ENCODE measurements at regions not wholly inside any gene's neighbourhood (a gene's known extent, or its start where the extent isn't known, plus 50 kb on each side); places are given as distances from the start of the nearest gene placed in this dataset.

GRCh38 chr18:67818432-67818831 is 301.9 kb upstream of the DSEL start:
- no peak for DNase-seq (ENCODE audit: low spot score)
- TF ChIP-seq CTCF (IDR thresholded peaks at IDR 0.05; ENCODE audit: extremely low read depth, missing control alignments) = no peak

GRCh38 chr18:67815280-67815679 is 298.8 kb upstream of the DSEL start:
- no peak for DNase-seq (ENCODE audit: low spot score)
- no peak for TF ChIP-seq CTCF (IDR thresholded peaks at IDR 0.05; ENCODE audit: extremely low read depth, missing control alignments)

GRCh38 chr18:67813380-67814028 is 297.0 kb upstream of the DSEL start:
- TF ChIP-seq CTCF (IDR thresholded peaks at IDR 0.05; ENCODE audit: extremely low read depth, missing control alignments) = no peak
- no peak for DNase-seq (ENCODE audit: low spot score)

GRCh38 chr18:67805261-67805660 is 288.7 kb upstream of the DSEL start:
- no peak for DNase-seq (ENCODE audit: low spot score)
- TF ChIP-seq CTCF (IDR thresholded peaks at IDR 0.05; ENCODE audit: extremely low read depth, missing control alignments) = no peak

- no peak for DNase-seq (ENCODE audit: low spot score)
Measured at GRCh38 chr18:67794521-67794920, 278.0 kb upstream of the DSEL start.

GRCh38 chr18:67790527-67790926 is 274.0 kb upstream of the DSEL start:
- no peak for DNase-seq (ENCODE audit: low spot score)
- TF ChIP-seq CTCF (IDR thresholded peaks at IDR 0.05; ENCODE audit: extremely low read depth, missing control alignments) = no peak

More at GRCh38 chr18:67794521-67794920, 278.0 kb upstream of the DSEL start:
- TF ChIP-seq CTCF (IDR thresholded peaks at IDR 0.05; ENCODE audit: extremely low read depth, missing control alignments) = no peak

GRCh38 chr18:67789165-67789545 is 272.6 kb upstream of the DSEL start:
- TF ChIP-seq CTCF (IDR thresholded peaks at IDR 0.05; ENCODE audit: extremely low read depth, missing control alignments) = no peak
- DNase-seq (ENCODE audit: low spot score) = no peak
